Ovary (tissue), 7 donors: ENCODE measurements at regions not wholly inside any gene's neighbourhood (a gene's known extent, or its start where the extent isn't known, plus 50 kb on each side); places are given as distances from the start of the nearest gene placed in this dataset.

Experiments used
- DNase-seq, 5 donors: peaks; one replicate each; pipeline ENCODE4 v3.0.0-alpha.2; 2019 to 2020
- H3K27ac ChIP-seq, 2 donors: fragments of 200-600 bp; one replicate each; pipeline versions ENCODE4 v1.5.1 to v1.8.0; 2019 to 2022
- H3K27me3 ChIP-seq: fragments of 200-600 bp; one replicate; pipeline ENCODE4 v1.8.0; 2022
- H3K36me3 ChIP-seq: fragments of 200-600 bp; sonication (generic); one replicate; pipeline ENCODE4 v1.5.1; 2019
- H3K4me1 ChIP-seq: one replicate; pipeline ENCODE4 v1.8.1; 2013; ENCODE audit warnings: mild to moderate bottlenecking, moderate library complexity; ENCODE audit not compliant: insufficient read depth
- H3K4me3 ChIP-seq: fragments of 200-600 bp; sonication (generic); one replicate; pipeline ENCODE4 v1.5.1; 2017
- H3K9me3 ChIP-seq, 2 donors: fragments of 200-600 bp in 1 of 2; sonication (generic) in 1 of 2; one replicate each; pipeline versions ENCODE4 v1.5.1 to v1.8.1; 2013 to 2019; ENCODE audit warnings: mild to moderate bottlenecking in 1 of 2, moderate library complexity in 1 of 2
- CTCF ChIP-seq, 3 donors: fragments of 450-650 bp in 2 of 3; fragments of 200-600 bp in 1 of 3; IDR thresholded peaks; one replicate each; pipeline versions ENCODE4 v1.5.1 to v1.8.0; 2016 to 2022; ENCODE audit warnings: antibody characterized with exemption in 3 of 3, mild to moderate bottlenecking in 1 of 3
- EP300 ChIP-seq: sonication (generic); formaldehyde crosslinking; IDR thresholded peaks from one replicate; pipeline ENCODE4 v1.6.1; 2017; ENCODE audit warnings: antibody characterized with exemption
- POLR2A ChIP-seq: fragments of 450-650 bp; IDR thresholded peaks from one replicate; pipeline ENCODE4 v1.6.1; 2017; ENCODE audit warnings: antibody characterized with exemption, mild to moderate bottlenecking, moderate library complexity
- WGBS, 3 donors: extraction: QIAGEN DNeasy Blood & Tissue Kit in 1 of 3; methylation state at CpG; one replicate each; pipeline versions ENCODE4 v1.1.5 to v1.1.7; 2013 to 2017; 5-methylcytosine and 5-hydroxymethylcytosine counted together
- intact Hi-C, 4 donors: fragments of 100-400 bp; cut with DNase I; formaldehyde crosslinking; loops; one replicate each; pipeline versions ENCODE4 v1.11.0 to v1.15.1; 2022 to 2023
- donor health status: DM: no; HTN: no; CAD: no; lungs with moderate emphysema.
- donor health status: DM: no; HTN: no; CAD: no.
- donor health status: Bipolar disorder and iron deficiency.
- donor health status: DM: no; HTN: no; CAD: no.
- donor health status: DM: yes; HTN: yes; CAD: no.

DNA sequence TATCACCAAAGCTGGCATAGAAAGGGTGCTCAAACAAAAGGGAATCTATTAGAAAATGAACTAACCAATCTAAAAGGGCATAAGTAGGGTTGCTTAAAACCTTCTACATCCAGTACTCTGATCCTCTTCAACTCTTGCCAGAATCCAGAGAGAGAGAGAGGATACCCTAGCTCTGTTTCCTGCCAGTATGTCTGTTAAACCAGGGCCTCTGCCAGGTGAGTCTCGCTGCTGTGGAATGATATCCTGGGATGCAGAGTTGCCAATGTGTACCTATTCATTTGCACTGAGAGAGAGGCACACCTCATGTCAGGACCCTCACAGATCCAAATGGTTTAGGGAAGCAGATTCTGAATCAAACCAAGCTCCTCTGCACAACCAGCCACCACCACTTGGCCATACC, 79.8 kb upstream of the DYNLRB2 start:
- Histone ChIP-seq H3K27ac (no peak overlapping the region), H3K9me3 (no peaks in the 10 kb centered on the region), H3K36me3 (no peaks in the 10 kb centered on the region), H3K4me3 (no peak overlapping the region), H3K27me3 (no peaks in the 10 kb centered on the region), H3K4me1 (peaks cover 5% of the 10 kb centered on the region)
- DNase-seq, result no peak
- WGBS, 3 donors, result 94 to 100% (median 95%) methylated on average over 1 of the region's 1 CpG
- intact Hi-C loops, result no loop called here
- TF ChIP-seq EP300 (no peak), POLR2A (no peak), CTCF (IDR thresholded peaks at IDR 0.05) (no peak)

DNA sequence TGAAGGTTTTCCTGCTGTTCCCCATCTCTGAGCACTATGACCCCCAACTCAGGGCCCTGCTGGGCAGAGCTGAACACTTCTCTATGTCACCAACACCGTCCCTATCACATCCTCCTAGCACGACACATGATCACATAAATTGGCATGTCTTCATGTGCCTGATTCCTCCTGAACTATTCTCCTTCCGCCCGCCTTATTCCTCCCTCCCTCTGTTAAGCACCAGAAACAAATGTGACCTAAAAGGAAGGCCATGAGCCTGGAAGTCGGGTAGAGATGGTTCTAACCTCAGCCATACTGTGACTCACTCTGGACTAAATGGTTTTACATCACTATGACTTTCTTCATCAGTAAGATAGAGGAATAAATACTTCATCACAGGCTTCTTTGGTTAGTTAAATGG, 80.8 kb upstream of the DYNLRB2 start:
- intact Hi-C loops, result no loop called here
- Histone ChIP-seq H3K27me3 (no peaks in the 10 kb centered on the region), H3K4me3 (no peak overlapping the region), H3K9me3 (no peaks in the 10 kb centered on the region), H3K4me1 (peaks cover 5% of the 10 kb centered on the region), H3K36me3 (no peaks in the 10 kb centered on the region), H3K27ac (no peak overlapping the region)
- WGBS, 3 donors, result 49 to 69% (median 55%) methylated on average over 5 of the region's 5 CpGs
- DNase-seq, result no peak
- no peak for TF ChIP-seq POLR2A
- TF ChIP-seq CTCF (IDR thresholded peaks at IDR 0.05), result no peak
- TF ChIP-seq EP300, result no peak

DNA sequence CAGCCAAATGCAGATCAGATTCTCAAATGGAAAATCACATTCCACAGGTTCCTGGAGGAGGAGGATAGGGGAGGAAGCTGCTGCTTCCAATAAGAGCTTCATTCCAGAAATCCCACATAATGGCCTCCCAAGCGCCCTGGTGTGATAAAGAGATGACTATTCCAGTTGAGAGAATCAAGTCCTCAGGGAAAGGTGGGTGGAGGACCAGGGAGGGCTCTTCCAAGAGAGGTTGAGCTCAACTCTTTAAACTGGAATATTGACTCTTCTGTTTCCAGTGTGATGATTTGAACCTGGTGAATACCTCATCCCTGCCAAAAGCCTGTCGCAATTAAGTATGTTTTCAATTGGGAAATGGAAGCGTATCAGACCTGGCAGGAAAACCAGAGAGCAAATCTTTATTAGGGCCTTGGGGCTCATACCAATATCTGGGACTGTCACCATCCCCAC, 81.4 kb upstream of the DYNLRB2 start:
- H3K27me3 ChIP-seq, result no peaks in the 10 kb centered on the region
- DNase-seq, result peak in 1 of 5 donors; percentile 22
- H3K9me3 ChIP-seq, result no peaks in the 10 kb centered on the region
- no peak overlapping the region for H3K4me3 ChIP-seq
- intact Hi-C loops, result no loop called here
- H3K36me3 ChIP-seq, result no peaks in the 10 kb centered on the region
- H3K27ac ChIP-seq, result no peak overlapping the region
- TF ChIP-seq CTCF (IDR thresholded peaks at IDR 0.05), result no peak
- 20 to 33% (median 29%) methylated on average over 3 of the region's 3 CpGs for WGBS, 3 donors
- H3K4me1 ChIP-seq, result peaks cover 5% of the 10 kb centered on the region

DNA sequence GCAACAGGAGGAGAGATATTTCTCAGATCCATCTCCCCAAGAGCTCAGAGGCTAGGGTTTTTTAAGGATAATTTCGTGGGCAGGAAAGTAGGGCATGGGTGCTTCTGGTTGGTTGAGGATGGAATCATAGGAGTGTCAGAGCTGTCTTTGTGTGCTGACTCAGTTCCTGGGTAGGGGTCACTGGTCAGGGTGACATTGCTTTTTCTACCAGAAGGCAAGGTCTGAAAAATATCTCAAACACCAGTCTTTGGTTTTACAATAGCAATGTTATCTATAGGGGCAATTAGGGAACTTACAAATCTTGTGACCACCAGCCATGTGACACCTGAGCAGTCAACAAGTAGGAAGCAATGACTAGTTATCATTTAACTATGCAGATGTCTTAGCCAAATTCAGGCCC, 82.9 kb upstream of the DYNLRB2 start:
- Histone ChIP-seq H3K27me3 (no peaks in the 10 kb centered on the region), H3K4me3 (no peak overlapping the region), H3K36me3 (no peaks in the 10 kb centered on the region), H3K4me1 (peaks cover 5% of the 10 kb centered on the region), H3K27ac (no peak overlapping the region), H3K9me3 (no peaks in the 10 kb centered on the region)
- intact Hi-C loops, result no loop called here
- WGBS, 3 donors, result 25 to 80% (median 75%) methylated on average over 1 of the region's 1 CpG
- TF ChIP-seq CTCF (IDR thresholded peaks at IDR 0.05), result no peak
- no peak for TF ChIP-seq POLR2A
- no peak for TF ChIP-seq EP300
- DNase-seq, result no peak

DNA sequence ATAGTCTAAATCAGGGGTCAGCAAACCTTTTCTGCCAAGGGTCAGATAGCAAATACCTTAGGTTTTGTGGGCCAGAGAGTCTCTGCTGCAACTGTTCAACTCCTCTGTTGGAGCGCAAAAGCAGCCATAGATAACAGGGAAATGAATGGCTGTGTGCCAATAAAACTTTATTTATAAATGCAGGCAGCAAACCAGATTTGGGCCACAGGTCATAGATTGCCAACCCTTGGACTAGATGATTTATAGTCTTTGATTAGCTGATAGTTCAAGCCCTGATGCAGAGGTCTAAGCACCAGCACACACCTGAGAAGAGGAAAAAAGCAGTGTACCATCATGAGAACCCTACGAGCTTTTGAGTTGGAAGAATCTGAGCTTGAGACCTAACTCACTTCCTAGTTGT, 86.0 kb upstream of the DYNLRB2 start:
- no peaks in the 10 kb centered on the region for H3K27me3 ChIP-seq
- no peak overlapping the region for H3K4me3 ChIP-seq
- H3K36me3 ChIP-seq, result no peaks in the 10 kb centered on the region
- H3K9me3 ChIP-seq, result no peaks in the 10 kb centered on the region
- 86 to 95% (median 86%) methylated on average over 2 of the region's 2 CpGs for WGBS, 3 donors
- TF ChIP-seq POLR2A (no peak), CTCF (IDR thresholded peaks at IDR 0.05) (no peak), EP300 (no peak)
- intact Hi-C loops, result no loop called here
- H3K4me1 ChIP-seq, result peaks cover 5% of the 10 kb centered on the region
- no peak for DNase-seq
- no peak overlapping the region for H3K27ac ChIP-seq
